HepG2 (cell line): ENCODE measurements at regions not wholly inside any gene's neighbourhood (a gene's known extent, or its start where the extent isn't known, plus 50 kb on each side); places are given as distances from the start of the nearest gene placed in this dataset.

ENCODE experiments used
- ATAC-seq: fragments of 200-7000 bp; cut with Tn5 transposase; 3 replicates; pipeline ENCODE4 v1.9.1; 2020; ENCODE audit warnings: mild to moderate bottlenecking, moderate library complexity
- BruUV-seq: library from RNA; stranded (reverse); fragments of 400-500 nt; replicated peaks from 2 replicates; lab custom pipeline; 2021; lab: Mats Ljungman, UMichigan
- CTCF ChIA-PET: fragments of 300-600 bp; formaldehyde crosslinking; extraction: SDS; loops from one replicate; lab custom pipeline; 2021; ENCODE audit warnings: low total read pairs, inconsistent platforms, low intra/inter-chr PET ratio; lab: Yijun Ruan, JAX
- POLR2A ChIA-PET: fragments of 350-600 bp; sonication (Branson Sonifier 250); formaldehyde crosslinking; loops from one replicate; lab custom pipeline; 2020; ENCODE audit warnings: antibody characterized with exemption, inconsistent platforms; lab: Yijun Ruan, JAX
- DNase-seq: peaks from one replicate; pipeline ENCODE4 v3.0.0-alpha.2; 2015; ENCODE audit warnings: low spot score
- FAIRE-seq: peaks from 3 replicates; lab custom pipeline; 2011; peaks lifted over from hg19 to GRCh38; lab: Jason Lieb, UNC
- H2AFZ ChIP-seq: one replicate; pipeline ENCODE4 v1.6.1; 2011; ENCODE audit warnings: low read length, inconsistent platforms
- H3K27ac ChIP-seq: fragments of 300-600 bp; 3 replicates; pipeline ENCODE4 v1.8.0; 2011; ENCODE audit warnings: mixed run types, mild to moderate bottlenecking, mixed read lengths, low read length, inconsistent platforms; ENCODE audit not compliant: insufficient read depth; ENCODE audit errors: extremely low read length
- H3K27me3 ChIP-seq, 2 experiments: fragments of 200-600 bp in 1 of 2; 2 replicates in 1 of 2; 3 replicates in 1 of 2; pipeline versions ENCODE4 v1.6.0 to v1.8.0; 2011; ENCODE audit warnings: low read length in 2 of 2, mild to moderate bottlenecking in 2 of 2, moderate library complexity in 2 of 2, inconsistent platforms in 1 of 2; ENCODE audit not compliant: insufficient read depth in 2 of 2, control insufficient read depth in 1 of 2
- H3K36me3 ChIP-seq, 2 experiments: fragments of 200-600 bp in 1 of 2; replicated peaks in 1 of 2; 2 replicates in 1 of 2; 3 replicates in 1 of 2; pipeline versions ENCODE4 v1.5.1 to v1.8.0; 2011; ENCODE audit warnings: low read length in 2 of 2, inconsistent platforms in 1 of 2; ENCODE audit not compliant: insufficient read depth in 2 of 2, control insufficient read depth in 1 of 2
- H3K4me1 ChIP-seq: 2 replicates; pipeline ENCODE4 v1.5.1; 2012; ENCODE audit warnings: low read length, inconsistent platforms; ENCODE audit not compliant: insufficient read depth
- H3K4me2 ChIP-seq: 2 replicates; pipeline ENCODE4 v1.6.0; 2011; ENCODE audit warnings: low read depth, low read length, inconsistent platforms
- H3K4me3 ChIP-seq, 3 experiments: fragments of 200-600 bp in 1 of 3; sonication (generic), shearing (Covaris generic) in 1 of 3; replicated peaks in 1 of 3; 2 replicates each; pipeline ENCODE4 v1.5.1; 2011 to 2016; ENCODE audit warnings: low read length in 3 of 3, inconsistent platforms in 2 of 3, low read depth in 2 of 3, mild to moderate bottlenecking in 2 of 3, control low read depth in 1 of 3, mixed read lengths in 1 of 3; ENCODE audit not compliant: insufficient read depth in 1 of 3
- H3K79me2 ChIP-seq: one replicate; pipeline ENCODE4 v1.6.1; 2011; ENCODE audit warnings: low read length, inconsistent platforms; ENCODE audit not compliant: insufficient read depth
- H3K9ac ChIP-seq: 2 replicates; pipeline ENCODE4 v1.6.0; 2011; ENCODE audit warnings: mild to moderate bottlenecking, low read depth, low read length, inconsistent platforms; ENCODE audit not compliant: insufficient read depth
- H3K9me3 ChIP-seq: 2 replicates; pipeline ENCODE4 v1.5.1; 2012; ENCODE audit warnings: mild to moderate bottlenecking, low read length
- H4K20me1 ChIP-seq: 2 replicates; pipeline ENCODE4 v1.6.0; 2011; ENCODE audit warnings: inconsistent platforms, mild to moderate bottlenecking, low read length, moderate library complexity; ENCODE audit not compliant: insufficient read depth
- FOSL2 ChIP-seq: sonication (generic); formaldehyde crosslinking; IDR thresholded peaks from 2 replicates; pipeline ENCODE4 v1.4.0; 2020; ENCODE audit warnings: missing genetic modification reagents
- HMG20B ChIP-seq: conservative IDR thresholded peaks from 2 replicates; pipeline ENCODE4 v1.6.1; 2016; ENCODE audit warnings: missing genetic modification reagents, missing compliant biosample characterization
- ISL2 ChIP-seq: sonication (generic); formaldehyde crosslinking; IDR thresholded peaks from 2 replicates; pipeline ENCODE4 v1.5.0; 2020; ENCODE audit warnings: missing genetic modification reagents
- MXD4 ChIP-seq: IDR thresholded peaks from 2 replicates; pipeline ENCODE4 v1.6.1; 2016; ENCODE audit warnings: mild to moderate bottlenecking, missing biosample characterization, missing genetic modification reagents
- NR2F2 ChIP-seq: IDR thresholded peaks from 2 replicates; pipeline ENCODE4 v1.6.1; 2012; ENCODE audit warnings: low read depth, inconsistent platforms, borderline replicate concordance
- ZC3H13 ChIP-seq: sonication (generic); formaldehyde crosslinking; IDR thresholded peaks from 2 replicates; pipeline ENCODE4 v1.8.1; 2023; ENCODE audit warnings: mild to moderate bottlenecking, missing genetic modification reagents, moderate library complexity
- ZNF34 ChIP-seq: sonication (generic); formaldehyde crosslinking; IDR thresholded peaks from 2 replicates; pipeline ENCODE4 v1.4.0; 2020; ENCODE audit warnings: mild to moderate bottlenecking, missing genetic modification reagents, borderline replicate concordance
- ZNF441 ChIP-seq: sonication (generic); formaldehyde crosslinking; IDR thresholded peaks from 2 replicates; pipeline ENCODE4 v1.7.0; 2021; ENCODE audit warnings: missing genetic modification reagents, borderline replicate concordance
- ZNF567 ChIP-seq: sonication (generic); formaldehyde crosslinking; IDR thresholded peaks from 2 replicates; pipeline ENCODE4 v1.8.1; 2023; ENCODE audit warnings: mild to moderate bottlenecking, missing genetic modification reagents, borderline replicate concordance
- ZNF747 ChIP-seq: sonication (generic); formaldehyde crosslinking; IDR thresholded peaks from 2 replicates; pipeline ENCODE4 v1.8.1; 2023; ENCODE audit warnings: missing genetic modification reagents, mild to moderate bottlenecking, borderline replicate concordance
- ZNF83 ChIP-seq: sonication (generic); formaldehyde crosslinking; IDR thresholded peaks from 2 replicates; pipeline ENCODE4 v1.4.0; 2020; ENCODE audit warnings: missing genetic modification reagents, mild to moderate bottlenecking, borderline replicate concordance
- ZSCAN12 ChIP-seq: sonication (generic); formaldehyde crosslinking; IDR thresholded peaks from 2 replicates; pipeline ENCODE4 v1.9.0; 2021; ENCODE audit warnings: mild to moderate bottlenecking, missing genetic modification reagents
- WGBS: methylation state at CpG from one replicate; pipeline ENCODE4 v1.1.6; 2017; ENCODE audit warnings: low lambda C conversion rate; 5-methylcytosine and 5-hydroxymethylcytosine counted together
- in situ Hi-C: cut with HindIII; loops from 2 replicates; pipeline ENCODE4 v1.10.0; 2017; ENCODE audit warnings: low pct_unique_long_range_greater_than_20kb; ENCODE audit not compliant: extremely low pct_ligation_motif_present
- intact Hi-C: fragments of 100-400 bp; cut with micrococcal nuclease; formaldehyde crosslinking; loops from one replicate; pipeline ENCODE4 v1.10.0; 2022; ENCODE audit not compliant: unreplicated experiment
- TF ChIP-seq, protein P1 (sequence below): sonication (generic); formaldehyde crosslinking; IDR thresholded peaks from 2 replicates; pipeline ENCODE4 v1.4.0; 2020; ENCODE audit warnings: missing genetic modification reagents
- TF ChIP-seq, protein P2 (sequence below): sonication (generic); formaldehyde crosslinking; IDR thresholded peaks from 2 replicates; pipeline ENCODE4 v1.8.0; 2022; ENCODE audit warnings: mild to moderate bottlenecking, missing genetic modification reagents, borderline replicate concordance
- TF ChIP-seq, protein P3 (sequence below): sonication (generic); formaldehyde crosslinking; IDR thresholded peaks from 2 replicates; pipeline ENCODE4 v1.4.0; 2020; ENCODE audit warnings: missing genetic modification reagents

DNA sequence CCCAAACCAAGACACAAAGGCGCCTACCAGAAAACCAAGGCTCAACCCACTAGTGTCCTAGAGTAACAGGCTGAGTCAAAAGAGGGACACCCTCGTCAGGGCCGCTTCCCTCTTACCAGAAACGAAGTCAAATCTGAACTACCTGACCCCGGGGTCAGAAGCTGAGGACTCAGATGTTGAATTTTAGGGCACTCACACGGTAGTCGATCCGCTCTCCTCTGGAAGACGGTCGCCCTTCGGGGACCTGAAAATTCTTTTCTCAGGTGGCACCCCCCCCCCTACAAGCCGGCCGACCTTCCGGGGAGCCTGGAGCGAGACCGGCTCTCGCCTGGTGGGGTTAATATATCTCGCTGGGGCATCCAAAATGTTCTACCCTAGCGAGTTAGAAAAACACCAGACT lies 121.1 kb upstream of the KCNJ3 start:
- Histone ChIP-seq H4K20me1 (no peaks in the 10 kb centered on the region), H3K9me3 (peaks cover 11% of the 10 kb centered on the region; the same call in 1 of the 2 replicates), H3K9ac (no peak overlapping the region), H3K79me2 (no peaks in the 10 kb centered on the region), H2AFZ (no peak overlapping the region), H3K4me2 (no peak overlapping the region), H3K36me3 (no peaks in the 10 kb centered on the region), H3K27me3 (no peaks in the 10 kb centered on the region), H3K4me1 (no peaks in the 10 kb centered on the region), H3K27ac (no peak overlapping the region), H3K4me3 (no peak overlapping the region)
- FAIRE-seq (no peak), ATAC-seq (no peak), DNase-seq (no peak)
- ChIA-PET CTCF (no interaction called here), POLR2A (no interaction called here)
- no TSS peak for BruUV-seq
- 57% methylated on average over 19 of the region's 19 CpGs for whole genome bisulfite sequencing
- in situ Hi-C loops (no loop called here), intact Hi-C loops (no loop called here)
- TF ChIP-seq, protein P1, sequence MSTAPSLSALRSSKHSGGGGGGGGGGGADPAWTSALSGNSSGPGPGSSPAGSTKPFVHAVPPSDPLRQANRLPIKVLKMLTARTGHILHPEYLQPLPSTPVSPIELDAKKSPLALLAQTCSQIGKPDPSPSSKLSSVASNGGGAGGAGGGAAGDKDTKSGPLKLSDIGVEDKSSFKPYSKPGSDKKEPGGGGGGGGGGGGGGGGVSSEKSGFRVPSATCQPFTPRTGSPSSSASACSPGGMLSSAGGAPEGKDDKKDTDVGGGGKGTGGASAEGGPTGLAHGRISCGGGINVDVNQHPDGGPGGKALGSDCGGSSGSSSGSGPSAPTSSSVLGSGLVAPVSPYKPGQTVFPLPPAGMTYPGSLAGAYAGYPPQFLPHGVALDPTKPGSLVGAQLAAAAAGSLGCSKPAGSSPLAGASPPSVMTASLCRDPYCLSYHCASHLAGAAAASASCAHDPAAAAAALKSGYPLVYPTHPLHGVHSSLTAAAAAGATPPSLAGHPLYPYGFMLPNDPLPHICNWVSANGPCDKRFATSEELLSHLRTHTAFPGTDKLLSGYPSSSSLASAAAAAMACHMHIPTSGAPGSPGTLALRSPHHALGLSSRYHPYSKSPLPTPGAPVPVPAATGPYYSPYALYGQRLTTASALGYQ (CRISPR knock-in tag): no peak
- TF ChIP-seq ZNF83 (CRISPR knock-in tag) (no peak), FOSL2 (no peak), ISL2 (CRISPR knock-in tag) (no peak), ZNF747 (CRISPR knock-in tag) (no peak), ZC3H13 (CRISPR knock-in tag) (no peak), HMG20B (CRISPR knock-in tag) (no peak), ZSCAN12 (no peak), ZNF34 (no peak), NR2F2 (no peak), ZNF567 (no peak), ZNF441 (CRISPR knock-in tag) (no peak), MXD4 (no peak)
- TF ChIP-seq, protein P2, sequence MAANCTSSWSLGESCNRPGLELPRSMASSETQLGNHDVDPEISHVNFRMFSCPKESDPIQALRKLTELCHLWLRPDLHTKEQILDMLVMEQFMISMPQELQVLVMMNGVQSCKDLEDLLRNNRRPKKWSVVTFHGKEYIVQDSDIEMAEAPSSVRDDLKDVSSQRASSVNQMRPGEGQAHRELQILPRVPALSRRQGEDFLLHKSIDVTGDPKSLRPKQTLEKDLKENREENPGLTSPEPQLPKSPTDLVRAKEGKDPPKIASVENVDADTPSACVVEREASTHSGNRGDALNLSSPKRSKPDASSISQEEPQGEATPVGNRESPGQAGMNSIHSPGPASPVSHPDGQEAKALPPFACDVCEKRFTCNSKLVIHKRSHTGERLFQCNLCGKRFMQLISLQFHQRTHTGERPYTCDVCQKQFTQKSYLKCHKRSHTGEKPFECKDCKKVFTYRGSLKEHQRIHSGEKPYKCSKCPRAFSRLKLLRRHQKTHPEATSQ (CRISPR knock-in tag): no peak
- TF ChIP-seq, protein P3, sequence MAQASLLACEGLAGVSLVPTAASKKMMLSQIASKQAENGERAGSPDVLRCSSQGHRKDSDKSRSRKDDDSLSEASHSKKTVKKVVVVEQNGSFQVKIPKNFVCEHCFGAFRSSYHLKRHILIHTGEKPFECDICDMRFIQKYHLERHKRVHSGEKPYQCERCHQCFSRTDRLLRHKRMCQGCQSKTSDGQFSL: no peak
